Activated naive CD4-positive, alpha-beta T cell treated with anti-CD3 and anti-CD28 coated beads for 36 hours (primary cell): ENCODE measurements at regions not wholly inside any gene's neighbourhood (a gene's known extent, or its start where the extent isn't known, plus 50 kb on each side); places are given as distances from the start of the nearest gene placed in this dataset.

Source experiments
- CTCF ChIA-PET: fragments of 350-600 bp; sonication (Branson Sonifier 250); formaldehyde crosslinking; loops from one replicate; lab custom pipeline; 2021; ENCODE audit warnings: antibody characterized with exemption; lab: Charles Lee
- DNase-seq: peaks from one replicate; pipeline ENCODE4 v3.0.0-alpha.2; 2020
- H3K27ac Mint-ChIP-seq: one replicate; pipeline ENCODE4 v1.8.0; 2021; ENCODE audit warnings: mild to moderate bottlenecking, mixed read lengths
- H3K27me3 Mint-ChIP-seq: one replicate; pipeline ENCODE4 v1.8.0; 2021; ENCODE audit warnings: low read depth, mixed read lengths
- H3K36me3 Mint-ChIP-seq: one replicate; pipeline ENCODE4 v1.8.0; 2021; ENCODE audit warnings: low read depth, mixed read lengths
- H3K4me1 Mint-ChIP-seq: one replicate; pipeline ENCODE4 v1.8.0; 2021; ENCODE audit warnings: low read depth, mixed read lengths
- H3K4me3 Mint-ChIP-seq: one replicate; pipeline ENCODE4 v1.8.0; 2021; ENCODE audit warnings: mild to moderate bottlenecking, moderate library complexity, mixed read lengths
- H3K9me3 Mint-ChIP-seq: one replicate; pipeline ENCODE4 v1.8.0; 2021; ENCODE audit warnings: mixed read lengths
- intact Hi-C: fragments of 100-400 bp; cut with micrococcal nuclease; formaldehyde crosslinking; loops from one replicate; pipeline ENCODE4 v1.15.1; 2023

DNA sequence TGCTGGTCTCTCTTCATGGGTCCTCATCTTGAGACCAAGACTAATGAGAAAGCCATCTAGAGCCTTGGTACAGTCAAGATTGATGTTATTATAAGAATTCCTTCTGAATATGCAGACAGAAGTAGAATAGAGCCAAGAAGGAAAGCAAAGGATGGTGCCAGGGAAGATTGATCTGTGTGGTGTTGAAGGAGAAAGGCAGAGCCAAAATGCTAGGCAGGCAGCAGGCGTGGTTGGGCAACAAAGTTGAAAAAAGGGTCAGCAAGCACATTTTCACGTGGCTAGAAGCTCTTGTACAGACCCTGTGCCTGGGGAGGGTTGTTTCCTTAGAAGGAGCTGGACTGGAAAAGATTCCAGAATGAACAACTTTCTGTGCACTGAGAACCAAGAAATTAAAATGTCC is 319.7 kb upstream of the ARGLU1 start:
- no peaks in the 10 kb centered on the region for H3K9me3 Mint-ChIP-seq
- H3K4me3 Mint-ChIP-seq = no peak overlapping the region
- intact Hi-C loops = no loop called here
- peaks cover 6% of the 10 kb centered on the region for H3K27me3 Mint-ChIP-seq
- CTCF ChIA-PET = no interaction called here
- no peaks in the 10 kb centered on the region for H3K4me1 Mint-ChIP-seq
- no peaks in the 10 kb centered on the region for H3K36me3 Mint-ChIP-seq
- H3K27ac Mint-ChIP-seq = no peak overlapping the region
- DNase-seq = no peak

DNA sequence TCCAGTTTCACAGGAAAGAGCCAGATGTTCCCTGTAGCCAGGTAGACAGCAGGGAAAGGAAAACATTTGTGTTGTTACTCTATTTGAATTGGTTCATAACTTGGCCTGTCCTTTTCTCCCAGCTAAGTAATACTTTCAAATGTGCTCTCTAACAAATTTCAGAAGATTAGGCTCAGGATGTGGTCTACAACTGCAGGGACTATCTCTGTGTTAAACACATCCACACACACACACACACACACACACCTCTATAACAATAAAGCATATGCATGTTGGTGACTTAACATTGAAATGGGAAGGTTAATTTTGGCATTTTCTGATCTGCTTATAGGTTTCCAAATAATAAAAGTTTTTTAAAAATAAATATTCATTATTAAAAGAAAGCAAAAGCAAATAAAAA is 316.0 kb upstream of the ARGLU1 start:
- intact Hi-C loops = no loop called here
- H3K4me3 Mint-ChIP-seq = no peak overlapping the region
- CTCF ChIA-PET = no interaction called here
- no peaks in the 10 kb centered on the region for H3K36me3 Mint-ChIP-seq
- peaks cover 3% of the 10 kb centered on the region for H3K27me3 Mint-ChIP-seq
- H3K27ac Mint-ChIP-seq = no peak overlapping the region
- no peak for DNase-seq
- H3K9me3 Mint-ChIP-seq = no peaks in the 10 kb centered on the region
- no peaks in the 10 kb centered on the region for H3K4me1 Mint-ChIP-seq

DNA sequence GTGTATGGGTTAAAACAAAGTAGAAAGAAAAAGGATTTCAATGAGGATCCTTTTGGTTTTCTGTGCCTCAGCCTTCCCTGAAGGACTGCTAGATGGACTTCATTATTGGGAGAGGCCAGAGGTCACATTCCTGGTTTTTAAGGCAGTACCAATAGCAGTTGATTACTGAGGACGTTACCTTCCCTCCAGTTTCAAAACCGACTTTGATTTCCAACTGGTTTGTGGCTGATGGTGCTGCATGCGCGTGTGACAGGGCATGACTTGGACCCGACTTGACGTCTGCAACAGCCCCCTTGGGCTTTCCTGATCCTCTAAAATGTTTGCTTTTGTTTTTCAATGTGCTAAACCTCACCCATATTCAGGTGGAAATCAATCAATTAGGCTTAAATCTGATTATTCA is 314.3 kb upstream of the ARGLU1 start:
- intact Hi-C loops = no loop called here
- no peak for DNase-seq
- Mint-ChIP-seq H3K36me3 (no peaks in the 10 kb centered on the region), H3K4me1 (no peaks in the 10 kb centered on the region), H3K4me3 (no peak overlapping the region), H3K27ac (no peak overlapping the region), H3K27me3 (peaks cover 3% of the 10 kb centered on the region), H3K9me3 (no peaks in the 10 kb centered on the region)
- CTCF ChIA-PET = no interaction called here

DNA sequence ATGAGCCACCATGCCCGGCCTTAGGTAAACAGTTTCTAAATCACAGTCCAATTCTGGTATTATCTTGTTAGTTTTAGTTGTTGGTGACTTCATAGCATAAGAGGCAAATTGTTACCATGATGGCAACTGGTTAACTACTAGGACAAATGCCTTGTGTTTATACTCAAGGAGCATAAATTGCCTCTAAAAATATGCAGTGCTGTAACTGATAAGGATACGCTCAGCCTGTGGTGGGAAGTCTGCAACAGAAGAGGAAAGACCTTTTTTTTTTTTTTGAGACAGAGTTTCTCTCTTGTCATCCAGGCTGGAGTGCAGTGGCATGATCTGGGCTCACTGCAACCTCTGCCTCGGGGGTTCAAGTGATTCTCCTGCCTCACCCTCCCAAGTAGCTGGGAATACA is 311.9 kb upstream of the ARGLU1 start:
- H3K27me3 Mint-ChIP-seq = peaks cover 2% of the 10 kb centered on the region
- no peak overlapping the region for H3K4me3 Mint-ChIP-seq

DNA sequence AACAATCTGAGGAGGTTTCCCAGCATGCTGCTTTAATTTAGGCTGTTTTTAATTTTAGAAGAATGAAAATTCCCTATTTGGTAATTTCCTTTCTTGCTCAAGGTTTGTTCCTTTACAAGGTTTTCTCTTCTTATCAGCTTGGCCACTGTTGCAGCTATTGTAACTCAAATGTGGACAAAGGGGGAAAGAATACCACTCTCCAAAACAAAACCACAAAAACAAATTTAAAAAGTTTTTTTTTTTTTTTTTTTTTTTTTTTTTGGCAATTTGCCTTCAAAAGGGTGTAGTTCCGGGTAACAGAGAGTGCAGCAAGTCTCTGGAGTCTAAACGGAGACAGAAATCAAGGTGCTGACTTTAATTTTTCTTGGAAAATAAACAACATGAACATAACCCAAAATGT is 306.4 kb upstream of the ARGLU1 start:
- H3K9me3 Mint-ChIP-seq = no peaks in the 10 kb centered on the region
- H3K36me3 Mint-ChIP-seq = no peaks in the 10 kb centered on the region
- H3K27me3 Mint-ChIP-seq = peaks cover 9% of the 10 kb centered on the region
- no peak overlapping the region for H3K27ac Mint-ChIP-seq
- intact Hi-C loops = no loop called here
- H3K4me3 Mint-ChIP-seq = no peak overlapping the region
- CTCF ChIA-PET = no interaction called here
- no peak for DNase-seq
- no peaks in the 10 kb centered on the region for H3K4me1 Mint-ChIP-seq

More for the DNA sequence above, 311.9 kb upstream of the ARGLU1 start:
- DNase-seq = no peak
- no peaks in the 10 kb centered on the region for H3K4me1 Mint-ChIP-seq
- CTCF ChIA-PET = no interaction called here
- intact Hi-C loops = no loop called here
- H3K27ac Mint-ChIP-seq = no peak overlapping the region
- H3K36me3 Mint-ChIP-seq = no peaks in the 10 kb centered on the region
- H3K9me3 Mint-ChIP-seq = no peaks in the 10 kb centered on the region

DNA sequence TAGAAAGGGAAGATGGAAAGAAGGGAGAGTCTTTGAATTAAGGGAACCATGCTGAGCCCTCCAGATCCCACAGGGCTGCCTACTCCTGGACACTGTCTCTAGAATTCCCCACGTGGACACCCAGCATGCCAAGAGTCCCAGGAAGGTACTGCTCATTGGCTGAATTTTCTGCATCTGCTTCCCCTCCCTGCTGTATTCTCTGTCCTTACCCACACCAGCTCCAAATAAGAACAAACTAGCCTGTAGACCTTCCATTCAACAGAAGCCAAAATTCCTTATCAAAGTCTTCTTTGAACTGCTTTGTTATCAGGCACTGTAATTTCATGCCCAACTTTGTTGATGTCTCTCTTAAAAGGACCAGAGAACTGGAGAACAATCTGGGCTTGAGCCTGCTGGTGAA is 305.9 kb upstream of the ARGLU1 start:
- Mint-ChIP-seq H3K27ac (no peak overlapping the region), H3K9me3 (no peaks in the 10 kb centered on the region), H3K36me3 (no peaks in the 10 kb centered on the region), H3K4me1 (no peaks in the 10 kb centered on the region), H3K4me3 (no peak overlapping the region), H3K27me3 (peaks cover 9% of the 10 kb centered on the region)
- intact Hi-C loops = no loop called here
- CTCF ChIA-PET = no interaction called here
- DNase-seq = no peak

DNA sequence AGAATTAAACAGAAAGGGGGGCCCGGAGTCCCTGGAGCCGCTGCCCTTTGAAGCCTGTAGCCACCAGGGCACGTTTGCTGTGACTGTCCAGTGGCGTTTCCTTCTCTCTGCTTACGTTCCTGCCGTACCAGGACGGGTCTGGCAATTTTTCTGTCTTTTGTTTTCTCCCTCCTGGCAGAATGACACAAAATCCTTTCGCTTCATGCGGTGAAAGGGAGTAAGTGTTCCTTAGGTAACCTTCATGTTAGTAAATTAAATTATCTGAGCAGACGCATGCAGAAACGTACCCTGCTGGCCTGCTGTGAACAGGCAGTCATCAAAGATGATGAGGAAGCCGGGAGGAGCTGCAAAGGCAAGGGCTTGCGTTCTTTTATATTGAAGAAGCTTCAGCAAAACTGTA is 299.3 kb upstream of the ARGLU1 start:
- H3K9me3 Mint-ChIP-seq = no peaks in the 10 kb centered on the region
- CTCF ChIA-PET = no interaction called here
- no peaks in the 10 kb centered on the region for H3K4me1 Mint-ChIP-seq
- intact Hi-C loops = no loop called here
- H3K4me3 Mint-ChIP-seq = no peak overlapping the region
- H3K27ac Mint-ChIP-seq = no peak overlapping the region
- H3K36me3 Mint-ChIP-seq = no peaks in the 10 kb centered on the region
- H3K27me3 Mint-ChIP-seq = peaks cover 24% of the 10 kb centered on the region
- no peak for DNase-seq

DNA sequence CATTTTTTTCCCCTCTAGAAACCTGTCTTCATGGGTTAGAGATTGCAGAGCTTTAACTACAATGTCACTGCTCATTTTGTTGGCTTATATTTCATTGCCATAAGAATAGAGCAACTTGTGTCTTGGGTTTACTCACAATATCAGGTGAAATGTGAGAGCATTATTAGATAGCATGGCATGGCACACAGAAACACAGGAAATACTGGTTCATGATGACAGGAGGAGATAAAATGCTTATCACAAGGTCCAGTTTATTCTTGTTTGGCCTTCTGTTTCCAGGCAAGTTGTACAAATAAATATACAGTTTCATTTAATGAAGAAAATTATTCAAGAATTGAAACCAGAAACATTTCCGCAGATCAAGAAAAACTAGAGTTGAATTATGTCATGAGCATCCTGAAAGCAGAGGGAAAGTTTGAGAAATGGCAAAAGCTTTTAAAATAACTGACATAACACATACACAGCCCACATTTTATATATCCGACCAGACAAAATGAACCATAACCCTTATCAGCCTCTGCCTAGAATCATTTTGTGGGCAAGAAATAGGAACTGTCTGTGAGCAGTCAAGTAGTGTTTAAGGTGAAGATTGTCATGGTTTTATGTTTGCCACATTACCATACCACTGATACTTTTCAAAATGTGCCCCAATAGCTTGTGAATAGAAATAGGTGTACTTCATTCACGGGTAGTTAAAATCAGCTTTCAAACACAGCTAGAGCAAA is 297.9 kb upstream of the ARGLU1 start:
- Mint-ChIP-seq H3K27ac (no peak overlapping the region), H3K36me3 (no peaks in the 10 kb centered on the region), H3K27me3 (peaks cover 24% of the 10 kb centered on the region), H3K4me1 (no peaks in the 10 kb centered on the region), H3K9me3 (no peaks in the 10 kb centered on the region), H3K4me3 (no peak overlapping the region)
- CTCF ChIA-PET = no interaction called here
- intact Hi-C loops = no loop called here
- no peak for DNase-seq

DNA sequence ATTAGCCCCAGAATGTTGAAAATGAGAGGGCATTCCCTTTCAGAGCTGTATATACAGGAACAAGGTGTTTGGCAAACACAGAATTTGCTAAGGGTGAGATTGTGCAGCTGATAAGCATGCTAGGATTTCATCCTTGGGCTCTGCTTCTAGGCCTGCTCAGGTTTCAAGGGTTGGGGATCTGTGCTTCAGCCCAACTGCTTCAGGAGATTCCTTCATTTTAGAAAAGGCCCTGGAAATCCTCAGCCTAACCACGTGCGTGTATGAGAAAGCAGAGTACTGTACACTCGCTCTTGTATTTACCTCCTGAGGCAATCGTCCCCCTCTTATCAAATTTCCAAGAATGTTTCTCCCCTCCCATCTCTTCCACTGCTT is 291.6 kb upstream of the ARGLU1 start:
- DNase-seq = no peak
- Mint-ChIP-seq H3K36me3 (no peaks in the 10 kb centered on the region), H3K27me3 (no peaks in the 10 kb centered on the region), H3K4me1 (no peaks in the 10 kb centered on the region), H3K27ac (no peak overlapping the region), H3K4me3 (no peak overlapping the region), H3K9me3 (no peaks in the 10 kb centered on the region)
- CTCF ChIA-PET = no interaction called here
- intact Hi-C loops = no loop called here

DNA sequence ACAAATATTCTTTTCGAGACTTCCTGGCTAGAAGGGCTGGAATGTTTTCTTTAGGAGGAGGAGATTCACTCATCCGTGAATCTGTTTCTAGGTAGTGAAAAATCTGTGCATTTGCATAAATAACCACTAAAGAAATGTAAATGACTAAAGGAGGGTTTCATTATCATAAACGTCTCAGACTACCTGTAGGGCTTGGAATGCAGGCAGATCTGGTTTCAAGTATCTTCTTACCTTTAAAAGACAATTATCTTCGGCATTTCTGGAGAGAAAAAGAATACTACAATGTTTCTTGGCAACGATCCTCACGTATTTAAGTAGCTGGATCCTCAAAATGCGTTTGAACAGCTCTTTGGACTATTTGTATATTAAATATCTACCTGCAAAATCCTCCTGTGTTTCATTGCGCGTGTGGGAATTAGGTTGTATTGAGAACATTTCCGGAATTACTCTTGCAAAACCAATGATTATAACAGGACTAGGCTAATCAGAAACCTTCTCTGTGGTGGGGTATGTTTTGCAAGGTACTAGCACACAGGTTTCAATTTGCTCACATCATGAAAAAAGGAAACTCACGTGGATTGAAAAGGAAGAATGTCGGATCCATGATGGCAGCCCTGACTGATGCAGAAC is 291.1 kb upstream of the ARGLU1 start:
- CTCF ChIA-PET = no interaction called here
- H3K27ac Mint-ChIP-seq = no peak overlapping the region
- no peaks in the 10 kb centered on the region for H3K4me1 Mint-ChIP-seq
- no peaks in the 10 kb centered on the region for H3K36me3 Mint-ChIP-seq
- intact Hi-C loops = no loop called here
- no peak for DNase-seq
- H3K9me3 Mint-ChIP-seq = no peaks in the 10 kb centered on the region
- H3K4me3 Mint-ChIP-seq = no peak overlapping the region
- H3K27me3 Mint-ChIP-seq = no peaks in the 10 kb centered on the region

DNA sequence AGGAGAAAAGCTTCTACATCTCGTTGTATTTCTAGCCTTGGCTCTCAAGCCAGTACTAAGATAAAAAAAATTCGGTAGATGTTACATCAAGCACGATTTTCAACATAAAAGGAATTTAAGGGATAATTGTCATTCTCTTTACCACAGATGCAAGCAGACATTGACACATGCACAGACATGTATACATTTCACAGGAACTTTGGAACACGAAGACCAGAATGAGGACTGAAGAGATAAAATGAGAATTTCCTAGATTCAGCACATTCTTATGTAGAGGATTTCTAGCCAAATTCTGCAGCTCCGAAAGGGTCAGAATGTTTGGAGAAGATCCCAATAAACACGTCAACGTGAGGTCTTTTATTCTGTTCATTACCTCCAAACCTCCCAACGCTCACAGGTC is 284.5 kb upstream of the ARGLU1 start:
- peaks cover 6% of the 10 kb centered on the region for H3K27me3 Mint-ChIP-seq
- no peaks in the 10 kb centered on the region for H3K9me3 Mint-ChIP-seq
- H3K4me3 Mint-ChIP-seq = no peak overlapping the region
- H3K36me3 Mint-ChIP-seq = no peaks in the 10 kb centered on the region
- H3K4me1 Mint-ChIP-seq = no peaks in the 10 kb centered on the region
- intact Hi-C loops = no loop called here
- no peak overlapping the region for H3K27ac Mint-ChIP-seq
- CTCF ChIA-PET = interaction anchor here (0.6 kb wide), 1 partner anchor 163 kb away, joined by 3 read pairs; no protein-coding TSS in a partner anchor
- no peak for DNase-seq

DNA sequence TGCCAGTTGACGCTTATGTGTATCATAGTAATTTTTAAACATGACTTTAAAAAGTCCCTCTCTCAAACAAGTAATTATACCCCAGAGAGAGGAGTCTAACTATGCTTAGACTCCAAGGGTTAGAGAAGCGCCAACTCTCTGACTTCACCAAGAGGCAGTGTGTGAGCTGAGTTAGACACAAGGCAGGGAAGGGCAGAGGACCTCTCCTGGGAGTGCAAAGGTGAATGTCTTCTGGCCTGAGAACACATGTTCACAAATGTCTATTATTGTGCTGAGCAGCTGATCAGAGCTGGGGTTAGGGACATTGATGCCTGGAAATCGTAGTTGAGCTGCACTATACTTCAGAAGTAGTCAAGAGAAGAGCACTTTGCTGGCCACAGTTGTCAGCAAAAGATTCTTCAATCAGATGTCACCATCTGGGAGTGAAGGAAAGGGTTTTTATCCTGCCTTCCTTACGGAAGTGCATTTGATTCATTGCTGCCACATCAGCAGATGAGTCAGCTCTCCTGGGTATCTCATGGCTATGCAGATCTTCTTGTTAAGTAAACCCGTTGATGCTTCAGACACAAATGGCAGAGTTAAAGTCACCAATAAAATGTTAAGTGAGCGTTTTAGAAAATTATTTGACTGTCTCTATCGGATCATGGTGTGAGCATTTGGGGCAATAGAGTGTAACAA is 283.2 kb upstream of the ARGLU1 start:
- intact Hi-C loops = no loop called here
- CTCF ChIA-PET = no interaction called here
- no peaks in the 10 kb centered on the region for H3K9me3 Mint-ChIP-seq
- H3K27me3 Mint-ChIP-seq = peaks cover 6% of the 10 kb centered on the region
- DNase-seq = no peak
- no peak overlapping the region for H3K4me3 Mint-ChIP-seq
- H3K36me3 Mint-ChIP-seq = no peaks in the 10 kb centered on the region
- H3K4me1 Mint-ChIP-seq = no peaks in the 10 kb centered on the region
- H3K27ac Mint-ChIP-seq = no peak overlapping the region
